IMR-90 (cell line): ENCODE measurements at regions not wholly inside any gene's neighbourhood (a gene's known extent, or its start where the extent isn't known, plus 50 kb on each side); places are given as distances from the start of the nearest gene placed in this dataset.
A peak's percentile ranks its signal among the peaks of the same experiment; 100 is the strongest.

ENCODE experiments used
- ATAC-seq: fragments of 200-7000 bp; cut with Tn5 transposase; 2 replicates; pipeline ENCODE4 v1.9.1; 2020; ENCODE audit warnings: low read depth, mild to moderate bottlenecking, moderate library complexity
- BruUV-seq: library from RNA; stranded (reverse); fragments of 400-500 nt; replicated peaks from 2 replicates; lab custom pipeline; 2021; lab: Mats Ljungman, UMichigan
- CTCF ChIA-PET: fragments of 300-600 bp; formaldehyde crosslinking; extraction: SDS; loops from one replicate; lab custom pipeline; 2021; ENCODE audit warnings: antibody characterized with exemption; lab: Yijun Ruan, JAX
- POLR2A ChIA-PET: fragments of 300-600 bp; sonication (Branson Sonifier 250); formaldehyde crosslinking; loops from one replicate; lab custom pipeline; 2022; ENCODE audit warnings: antibody characterized with exemption; ENCODE audit not compliant: unreplicated experiment; lab: Charles Lee
- DNase-seq: peaks from one replicate; pipeline ENCODE4 v3.0.0; 2013
- H2AFZ ChIP-seq: replicated peaks from 2 replicates; pipeline ENCODE3; 2013; ENCODE audit warnings: low read length, mild to moderate bottlenecking; ENCODE audit not compliant: poor library complexity
- H2AK5ac ChIP-seq: 2 replicates; pipeline ENCODE4 v1.6.1; 2013; ENCODE audit warnings: low read depth, low read length, inconsistent platforms
- H2AK9ac ChIP-seq: replicated peaks from 2 replicates; pipeline ENCODE3; 2013; ENCODE audit warnings: mild to moderate bottlenecking, low read depth, low read length, moderate library complexity; ENCODE audit not compliant: poor library complexity
- H2BK120ac ChIP-seq: 2 replicates; pipeline ENCODE4 v1.6.1; 2013; ENCODE audit warnings: low read depth, low read length, inconsistent platforms
- H2BK15ac ChIP-seq: 3 replicates; pipeline ENCODE4 v1.6.1; 2013; ENCODE audit warnings: low read depth, low read length, inconsistent platforms
- H2BK20ac ChIP-seq: 2 replicates; pipeline ENCODE4 v1.6.1; 2013; ENCODE audit warnings: low read depth, mild to moderate bottlenecking, inconsistent platforms, low read length, moderate library complexity
- H2BK5ac ChIP-seq: 2 replicates; pipeline ENCODE4 v1.6.1; 2013; ENCODE audit warnings: mild to moderate bottlenecking, low read depth, low read length, inconsistent platforms; ENCODE audit not compliant: poor library complexity, severe bottlenecking
- H3K14ac ChIP-seq: replicated peaks from 2 replicates; pipeline ENCODE4 v1.6.1; 2013; ENCODE audit warnings: low read depth, low read length, inconsistent platforms
- H3K18ac ChIP-seq: 2 replicates; pipeline ENCODE4 v1.6.1; 2013; ENCODE audit warnings: low read depth, low read length, control low read depth
- H3K23ac ChIP-seq: 2 replicates; pipeline ENCODE4 v1.6.1; 2013; ENCODE audit warnings: low read depth, low read length, inconsistent platforms
- H3K27ac ChIP-seq: 2 replicates; pipeline ENCODE4 v1.5.1; 2013; ENCODE audit warnings: mild to moderate bottlenecking, control low read depth, low read length; ENCODE audit not compliant: insufficient read depth
- H3K27me3 ChIP-seq: 2 replicates; pipeline ENCODE4 v1.6.1; 2013; ENCODE audit warnings: low read length; ENCODE audit not compliant: control insufficient read depth, insufficient read depth
- H3K36me3 ChIP-seq: 2 replicates; pipeline ENCODE4 v1.6.1; 2013; ENCODE audit warnings: low read length, mixed read lengths; ENCODE audit not compliant: control insufficient read depth, insufficient read depth
- H3K4ac ChIP-seq: 2 replicates; pipeline ENCODE4 v1.6.1; 2013; ENCODE audit warnings: low read depth, low read length, inconsistent platforms
- H3K4me1 ChIP-seq: 2 replicates; pipeline ENCODE4 v1.6.1; 2013; ENCODE audit warnings: low read length, mixed read lengths; ENCODE audit not compliant: control insufficient read depth, insufficient read depth
- H3K4me2 ChIP-seq: 2 replicates; pipeline ENCODE4 v1.6.1; 2013; ENCODE audit warnings: low read depth, mild to moderate bottlenecking, control low read depth, low read length, moderate library complexity
- H3K4me3 ChIP-seq: 2 replicates; pipeline ENCODE4 v1.5.1; 2013; ENCODE audit warnings: low read depth, mild to moderate bottlenecking, control low read depth, low read length, moderate library complexity; ENCODE audit not compliant: insufficient read depth
- H3K56ac ChIP-seq: 2 replicates; pipeline ENCODE4 v1.6.1; 2013; ENCODE audit warnings: low read length, inconsistent platforms; ENCODE audit not compliant: insufficient read depth; ENCODE audit errors: extremely low read depth
- H3K79me1 ChIP-seq, 2 experiments: 2 replicates each; pipeline ENCODE4 v1.6.1; 2013; ENCODE audit warnings: low read length in 2 of 2, inconsistent platforms in 1 of 2, low read depth in 1 of 2
- H3K9ac ChIP-seq: 2 replicates; pipeline ENCODE4 v1.6.1; 2013; ENCODE audit warnings: low read depth, low read length, control low read depth
- H3K9me1 ChIP-seq: 2 replicates; pipeline ENCODE4 v1.6.1; 2013; ENCODE audit warnings: low read length, inconsistent platforms; ENCODE audit not compliant: insufficient read depth
- H3K9me3 ChIP-seq: 2 replicates; pipeline ENCODE4 v1.6.1; 2013; ENCODE audit warnings: low read length; ENCODE audit not compliant: control insufficient read depth, insufficient read depth
- H4K20me1 ChIP-seq: 2 replicates; pipeline ENCODE4 v1.6.1; 2013; ENCODE audit warnings: low read length, inconsistent platforms; ENCODE audit not compliant: insufficient read depth
- H4K5ac ChIP-seq: 2 replicates; pipeline ENCODE4 v1.6.1; 2013; ENCODE audit warnings: mild to moderate bottlenecking, low read depth, low read length, control low read depth
- H4K8ac ChIP-seq, 2 experiments: 2 replicates each; pipeline ENCODE4 v1.6.1; 2013; ENCODE audit warnings: low read depth in 2 of 2, low read length in 2 of 2, control low read depth in 1 of 2, inconsistent platforms in 1 of 2
- H4K91ac ChIP-seq: 2 replicates; pipeline ENCODE4 v1.6.1; 2013; ENCODE audit warnings: low read depth, low read length, inconsistent platforms; ENCODE audit not compliant: insufficient read depth
- BHLHE40 ChIP-seq: fragments of 150-350 bp; IDR thresholded peaks from 2 replicates; pipeline ENCODE4 v1.6.1; 2016; ENCODE audit warnings: mild to moderate bottlenecking, low read depth, low read length
- CHD1 ChIP-seq: IDR thresholded peaks from 2 replicates; pipeline ENCODE4 v1.6.1; 2012; ENCODE audit warnings: low read depth, low read length, improper control_type of control experiment
- CTCF ChIP-seq: conservative IDR thresholded peaks from 2 replicates; pipeline ENCODE4 v1.5.1; 2012; ENCODE audit warnings: mild to moderate bottlenecking, low read depth, low read length, improper control_type of control experiment
- ELK1 ChIP-seq: fragments of 150-350 bp; IDR thresholded peaks from 2 replicates; pipeline ENCODE4 v1.6.1; 2016; ENCODE audit warnings: low read depth, mild to moderate bottlenecking, low read length, moderate library complexity, borderline replicate concordance
- MAFK ChIP-seq: IDR thresholded peaks from 2 replicates; pipeline ENCODE4 v1.6.1; 2012; ENCODE audit warnings: low read depth, low read length, improper control_type of control experiment
- MAZ ChIP-seq: IDR thresholded peaks from 2 replicates; pipeline ENCODE4 v1.6.1; 2012; ENCODE audit warnings: low read depth, mild to moderate bottlenecking, low read length, improper control_type of control experiment, moderate library complexity, borderline replicate concordance
- MXI1 ChIP-seq: IDR thresholded peaks from 2 replicates; pipeline ENCODE4 v1.6.1; 2012; ENCODE audit warnings: low read depth, mild to moderate bottlenecking, low read length, moderate library complexity, borderline replicate concordance
- NFE2L2 ChIP-seq: fragments of 150-350 bp; IDR thresholded peaks from 2 replicates; pipeline ENCODE4 v1.6.1; 2016; ENCODE audit warnings: low read depth, mild to moderate bottlenecking, low read length
- RAD21 ChIP-seq: IDR thresholded peaks from 2 replicates; pipeline ENCODE4 v1.6.1; 2012; ENCODE audit warnings: low read length, improper control_type of control experiment
- RCOR1 ChIP-seq: IDR thresholded peaks from 2 replicates; pipeline ENCODE4 v1.6.1; 2012; ENCODE audit warnings: mild to moderate bottlenecking, low read length, improper control_type of control experiment; ENCODE audit not compliant: insufficient replicate concordance
- SMC3 ChIP-seq: fragments of 150-350 bp; IDR thresholded peaks from 2 replicates; pipeline ENCODE4 v1.6.1; 2016; ENCODE audit warnings: low read depth, mild to moderate bottlenecking, antibody characterized with exemption, low read length, moderate library complexity
- USF2 ChIP-seq: fragments of 150-350 bp; IDR thresholded peaks from 2 replicates; pipeline ENCODE4 v1.6.1; 2017; ENCODE audit warnings: mild to moderate bottlenecking, antibody characterized with exemption, low read length, low read depth
- WGBS, 2 experiments: methylation state at CpG; one replicate each; pipeline versions ENCODE4 v1.1.5 to v1.1.7; 2013; ENCODE audit warnings: missing lambda C conversion rate in 2 of 2; ENCODE audit not compliant: insufficient read length in 1 of 2; ENCODE audit errors: extremely low coverage in 2 of 2; 5-methylcytosine and 5-hydroxymethylcytosine counted together
- dilution Hi-C: fragments of 300-500 bp; cut with HindIII; formaldehyde crosslinking; loops from one replicate; pipeline ENCODE4 v1.14.3; 2018; ENCODE audit warnings: low sequenced_read_pairs; ENCODE audit not compliant: unreplicated experiment
- in situ Hi-C: fragments of 300-500 bp; cut with MboI; formaldehyde crosslinking; loops from 3 replicates; pipeline ENCODE4 v1.14.3; 2019; ENCODE audit warnings: low sequenced_read_pairs, inconsistent platforms, mixed read lengths
- intact Hi-C: fragments of 100-400 bp; cut with micrococcal nuclease; formaldehyde crosslinking; loops from 2 replicates; pipeline ENCODE4 v1.10.0; 2022

- no TSS peak for BruUV-seq
- Histone ChIP-seq H3K79me1 (no peaks in the 10 kb centered on the region), H4K20me1 (no peaks in the 10 kb centered on the region), H4K8ac (peak overlapping the region in 1 of 2 experiments; percentile 49; a peak in 2 of 4 replicates), H3K4ac (peak overlapping the region; percentile 42), H2AK9ac (no peak overlapping the region), H3K18ac (peak overlapping the region; percentile 18; the same call in 1 of the 2 replicates), H3K4me3 (no peak overlapping the region), H2BK120ac (peak overlapping the region; percentile 83), H3K14ac (peak overlapping the region; percentile 34), H3K56ac (no peak overlapping the region), H4K91ac (peak overlapping the region; percentile 68; the same call in 1 of the 2 replicates), H2AFZ (no peak overlapping the region), H3K36me3 (no peaks in the 10 kb centered on the region), H3K9me3 (peaks cover 3% of the 10 kb centered on the region), H2AK5ac (peak overlapping the region; percentile 40), H3K4me2 (no peak overlapping the region), H3K4me1 (peaks cover 19% of the 10 kb centered on the region), H3K27ac (no peak overlapping the region), H2BK20ac (peak overlapping the region; percentile 51), H3K9me1 (peaks cover 21% of the 10 kb centered on the region), H3K9ac (no peak overlapping the region), H2BK15ac (peak overlapping the region; percentile 59; the same call in 2 of the 3 replicates), H2BK5ac (no peak overlapping the region), H3K23ac (peak overlapping the region; percentile 49; the same call in 1 of the 2 replicates), H3K27me3 (no peaks in the 10 kb centered on the region), H4K5ac (peak overlapping the region; percentile 13; the same call in 1 of the 2 replicates)
- DNase-seq: no peak
- no CpG with 5 or more reads among the region's 6 CpGs for WGBS, 2 experiments
- dilution Hi-C loops: no loop called here
- in situ Hi-C loops: no loop called here
- ATAC-seq: no peak
- POLR2A ChIA-PET: interaction anchor here (0.6 kb wide), 1 partner anchor 312 kb away, joined by 4 read pairs; no protein-coding TSS in a partner anchor
- CTCF ChIA-PET: interaction anchor here (0.5 to 1.0 kb wide), 2 partner anchors 9 to 78 kb away, joined by 3 to 4 read pairs; no protein-coding TSS in a partner anchor
- intact Hi-C loops: loop anchor here (5.0 kb wide), 3 partner anchors 97 to 487 kb away; no protein-coding TSS in a partner anchor
- TF ChIP-seq USF2 (no peak), BHLHE40 (no peak), MAFK (no peak), MXI1 (no peak), NFE2L2 (no peak), CHD1 (no peak), ELK1 (no peak), RAD21 (no peak), RCOR1 (no peak), CTCF (no peak), MAZ (no peak), SMC3 (no peak)
These were observed 93.1 kb upstream of the LNX1 start for GRCh38 chr4:53684136-53685130.
